COR-L47 (cell line): ENCODE measurements at regions not wholly inside any gene's neighbourhood (a gene's known extent, or its start where the extent isn't known, plus 50 kb on each side); places are given as distances from the start of the nearest gene placed in this dataset.
"Not testable (repeated sequence)": the region's sequence is repeated elsewhere in the genome, so short reads cannot be mapped to it uniquely, and the experiment has no call there.

Experiments
- DNase-seq: peaks from one replicate; lab custom pipeline; 2025; lab: John Stamatoyannopoulos, UW

- peak; percentile 14 for DNase-seq
Observed at GRCh38 chr6:113668641-113669408, 188.3 kb upstream of the MARCKS start.

- no peak for DNase-seq
Observed at GRCh38 chr6:113669606-113670005, 187.5 kb upstream of the MARCKS start.

- no peak for DNase-seq
Observed at GRCh38 chr6:113671421-113671820, 185.7 kb upstream of the MARCKS start.

GRCh38 chr6:113672491-113673149 is 184.5 kb upstream of the MARCKS start:
- no peak for DNase-seq

GRCh38 chr6:113674075-113674474 is 183.1 kb upstream of the MARCKS start:
- DNase-seq: peak; percentile 4

- no peak for DNase-seq
Observed at GRCh38 chr6:113676057-113676456, 181.1 kb upstream of the MARCKS start.

- no peak for DNase-seq
Observed at GRCh38 chr6:113676968-113677367, 180.2 kb upstream of the MARCKS start.

GRCh38 chr6:113679051-113679450 is 178.1 kb upstream of the MARCKS start:
- no peak for DNase-seq

GRCh38 chr6:113680301-113680700 is 176.8 kb upstream of the MARCKS start:
- DNase-seq: no peak

- DNase-seq: no peak
Observed at GRCh38 chr6:113683968-113684367, 173.2 kb upstream of the MARCKS start.

- DNase-seq: no peak
Observed at GRCh38 chr6:113684382-113684901, 172.7 kb upstream of the MARCKS start.

GRCh38 chr6:113686049-113686448 is 171.1 kb upstream of the MARCKS start:
- DNase-seq: no peak

GRCh38 chr6:113689620-113690019 is 167.5 kb upstream of the MARCKS start:
- not testable (repeated sequence) for DNase-seq

- no peak for DNase-seq
Observed at GRCh38 chr6:113690281-113691259, 166.6 kb upstream of the MARCKS start.

GRCh38 chr6:113691260-113691656 is 165.9 kb upstream of the MARCKS start:
- DNase-seq: no peak

- DNase-seq: no peak
Observed at GRCh38 chr6:113693851-113694250, 163.3 kb upstream of the MARCKS start.

GRCh38 chr6:113694278-113695077 is 162.7 kb upstream of the MARCKS start:
- DNase-seq: no peak

GRCh38 chr6:113695516-113695915 is 161.6 kb upstream of the MARCKS start:
- no peak for DNase-seq

GRCh38 chr6:113696960-113697359 is 160.2 kb upstream of the MARCKS start:
- DNase-seq: no peak

GRCh38 chr6:113697632-113698410 is 159.3 kb upstream of the MARCKS start:
- no peak for DNase-seq

GRCh38 chr6:113699239-113699638 is 157.9 kb upstream of the MARCKS start:
- no peak for DNase-seq
